ENCODE measurements at regions not wholly inside any gene's neighbourhood (a gene's known extent, or its start where the extent isn't known, plus 50 kb on each side); places are given as distances from the start of the nearest gene placed in this dataset.

GRCh38 chr11:127640561-127641451 lies 640.2 kb upstream of the KIRREL3 start:
- DNase-seq = no peak
- Mint-ChIP-seq H3K27ac (no peak overlapping the region), H3K4me3 (no peak overlapping the region), H3K9me3 (no peaks in the 10 kb centered on the region), H3K36me3 (ENCODE audit: low read depth) (no peaks in the 10 kb centered on the region), H3K27me3 (ENCODE audit: insufficient read depth) (no peaks in the 10 kb centered on the region; the same call in 1 of the 2 replicates), H3K4me1 (ENCODE audit: low read depth) (no peaks in the 10 kb centered on the region)
- TF ChIP-seq, protein P1, sequence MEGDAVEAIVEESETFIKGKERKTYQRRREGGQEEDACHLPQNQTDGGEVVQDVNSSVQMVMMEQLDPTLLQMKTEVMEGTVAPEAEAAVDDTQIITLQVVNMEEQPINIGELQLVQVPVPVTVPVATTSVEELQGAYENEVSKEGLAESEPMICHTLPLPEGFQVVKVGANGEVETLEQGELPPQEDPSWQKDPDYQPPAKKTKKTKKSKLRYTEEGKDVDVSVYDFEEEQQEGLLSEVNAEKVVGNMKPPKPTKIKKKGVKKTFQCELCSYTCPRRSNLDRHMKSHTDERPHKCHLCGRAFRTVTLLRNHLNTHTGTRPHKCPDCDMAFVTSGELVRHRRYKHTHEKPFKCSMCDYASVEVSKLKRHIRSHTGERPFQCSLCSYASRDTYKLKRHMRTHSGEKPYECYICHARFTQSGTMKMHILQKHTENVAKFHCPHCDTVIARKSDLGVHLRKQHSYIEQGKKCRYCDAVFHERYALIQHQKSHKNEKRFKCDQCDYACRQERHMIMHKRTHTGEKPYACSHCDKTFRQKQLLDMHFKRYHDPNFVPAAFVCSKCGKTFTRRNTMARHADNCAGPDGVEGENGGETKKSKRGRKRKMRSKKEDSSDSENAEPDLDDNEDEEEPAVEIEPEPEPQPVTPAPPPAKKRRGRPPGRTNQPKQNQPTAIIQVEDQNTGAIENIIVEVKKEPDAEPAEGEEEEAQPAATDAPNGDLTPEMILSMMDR (IDR thresholded peaks at IDR 0.05) = no peak

DNA sequence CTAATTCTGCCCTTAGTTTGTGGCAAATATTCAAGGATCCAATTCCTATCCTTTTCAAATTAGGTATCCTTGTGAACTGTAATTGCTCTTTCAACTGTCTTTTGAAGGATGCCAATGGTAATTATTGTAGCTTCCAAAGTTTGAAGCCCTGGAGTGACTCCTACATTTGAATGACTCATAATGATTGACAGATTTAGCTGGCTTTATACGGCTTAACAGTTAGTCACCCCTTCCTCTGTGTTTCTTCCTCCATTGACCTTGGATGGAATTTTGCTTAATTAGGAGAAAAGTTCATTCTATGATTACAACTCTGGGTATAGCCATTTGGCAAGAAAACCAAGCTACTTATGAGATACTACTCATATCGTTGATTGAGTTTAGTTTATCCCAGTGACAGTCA lies 639.3 kb upstream of the KIRREL3 start:
- no peaks in the 10 kb centered on the region; the same call in 1 of the 2 replicates for H3K27me3 Mint-ChIP-seq (ENCODE audit: insufficient read depth)
- H3K4me3 Mint-ChIP-seq = no peak overlapping the region
- no peaks in the 10 kb centered on the region for H3K9me3 Mint-ChIP-seq
- H3K4me1 Mint-ChIP-seq (ENCODE audit: low read depth) = no peaks in the 10 kb centered on the region
- no peaks in the 10 kb centered on the region for H3K36me3 Mint-ChIP-seq (ENCODE audit: low read depth)
- no peak for DNase-seq
- H3K27ac Mint-ChIP-seq = no peak overlapping the region
- TF ChIP-seq, protein P1 (IDR thresholded peaks at IDR 0.05) = no peak

DNA sequence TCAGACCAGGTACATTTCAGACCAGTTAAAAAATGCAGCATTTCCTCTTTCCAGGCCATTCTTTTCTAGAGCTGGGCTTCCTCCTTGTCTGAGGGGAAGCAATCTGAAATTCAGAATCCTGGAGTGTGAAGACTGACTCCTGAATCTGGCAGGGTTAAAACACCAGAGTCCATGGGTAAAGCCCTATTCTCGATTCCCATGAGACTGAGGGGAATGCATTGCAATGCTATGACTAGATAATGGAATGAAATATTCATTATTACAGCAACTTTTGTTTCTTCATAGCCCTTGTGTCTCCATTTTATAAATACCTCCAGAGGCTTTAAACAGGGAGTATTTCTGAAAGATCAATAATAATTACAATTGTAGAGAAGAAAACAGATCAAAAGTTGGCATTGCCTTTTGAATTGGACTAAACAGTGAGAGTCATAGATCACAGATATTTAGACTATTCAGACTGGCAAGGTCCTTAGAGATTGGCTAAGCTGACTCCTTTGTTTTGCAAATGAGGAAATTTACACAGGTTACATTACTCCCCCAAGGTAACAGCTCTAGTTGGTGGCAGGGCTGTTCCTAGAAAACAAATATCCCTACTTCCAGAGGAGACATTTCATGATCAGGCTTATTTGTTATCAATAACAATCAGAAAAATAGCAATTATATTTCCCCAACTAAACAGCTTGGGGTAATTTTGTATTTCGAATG lies 632.6 kb upstream of the KIRREL3 start:
- Mint-ChIP-seq H3K9me3 (no peaks in the 10 kb centered on the region), H3K4me3 (no peak overlapping the region), H3K4me1 (ENCODE audit: low read depth) (no peaks in the 10 kb centered on the region), H3K27ac (no peak overlapping the region), H3K36me3 (ENCODE audit: low read depth) (no peaks in the 10 kb centered on the region), H3K27me3 (ENCODE audit: insufficient read depth) (peaks cover 3% of the 10 kb centered on the region; the same call in 1 of the 2 replicates)
- DNase-seq = no peak
- TF ChIP-seq, protein P1 (IDR thresholded peaks at IDR 0.05) = no peak

GRCh38 chr11:127632546-127632945 lies 632.0 kb upstream of the KIRREL3 start:
- Mint-ChIP-seq H3K4me3 (no peak overlapping the region), H3K27ac (no peak overlapping the region), H3K4me1 (ENCODE audit: low read depth) (no peaks in the 10 kb centered on the region), H3K9me3 (no peaks in the 10 kb centered on the region), H3K27me3 (ENCODE audit: insufficient read depth) (peaks cover 3% of the 10 kb centered on the region; the same call in 1 of the 2 replicates), H3K36me3 (ENCODE audit: low read depth) (no peaks in the 10 kb centered on the region)
- TF ChIP-seq, protein P1 (IDR thresholded peaks at IDR 0.05) = no peak
- DNase-seq = no peak

- H3K4me1 Mint-ChIP-seq (ENCODE audit: low read depth) = no peaks in the 10 kb centered on the region
- no peaks in the 10 kb centered on the region for H3K9me3 Mint-ChIP-seq
- no peak overlapping the region for H3K4me3 Mint-ChIP-seq
- H3K27me3 Mint-ChIP-seq (ENCODE audit: insufficient read depth) = peaks cover 3% of the 10 kb centered on the region
- H3K36me3 Mint-ChIP-seq (ENCODE audit: low read depth) = no peaks in the 10 kb centered on the region
- DNase-seq = no peak
- H3K27ac Mint-ChIP-seq = no peak overlapping the region
- TF ChIP-seq, protein P1 (IDR thresholded peaks at IDR 0.05) = no peak
Observed at GRCh38 chr11:127631974-127632373, 631.4 kb upstream of the KIRREL3 start.
